Calu3 (cell line): ENCODE measurements at regions not wholly inside any gene's neighbourhood (a gene's known extent, or its start where the extent isn't known, plus 50 kb on each side); places are given as distances from the start of the nearest gene placed in this dataset.

Experiments
- BruUV-seq: library from RNA; stranded (reverse); fragments of 400-500 nt; replicated peaks from 2 replicates; lab custom pipeline; 2021; lab: Mats Ljungman, UMichigan
- CTCF ChIA-PET: fragments of 300-600 bp; sonication (Branson Sonifier 250); formaldehyde crosslinking; loops from one replicate; lab custom pipeline; 2022; ENCODE audit warnings: antibody characterized with exemption; lab: Charles Lee
- DNase-seq: peaks from one replicate; pipeline ENCODE4 v3.0.0; 2022
- H3K27ac Mint-ChIP-seq: one replicate; pipeline ENCODE4 v1.8.0; 2022; ENCODE audit warnings: mixed read lengths; ENCODE audit not compliant: unreplicated experiment
- H3K27me3 Mint-ChIP-seq: one replicate; pipeline ENCODE4 v1.8.0; 2022; ENCODE audit warnings: mixed read lengths; ENCODE audit not compliant: unreplicated experiment
- H3K36me3 Mint-ChIP-seq: one replicate; pipeline ENCODE4 v1.8.0; 2022; ENCODE audit warnings: mild to moderate bottlenecking, moderate library complexity, mixed read lengths; ENCODE audit not compliant: insufficient read depth, unreplicated experiment
- H3K4me1 Mint-ChIP-seq: one replicate; pipeline ENCODE4 v1.8.0; 2022; ENCODE audit warnings: mild to moderate bottlenecking, low read depth, mixed read lengths; ENCODE audit not compliant: unreplicated experiment
- H3K4me3 Mint-ChIP-seq: one replicate; pipeline ENCODE4 v1.8.0; 2022; ENCODE audit warnings: mild to moderate bottlenecking, low read depth, moderate library complexity, mixed read lengths; ENCODE audit not compliant: unreplicated experiment
- H3K9me3 Mint-ChIP-seq: one replicate; pipeline ENCODE4 v1.8.0; 2022; ENCODE audit warnings: low read depth, mixed read lengths; ENCODE audit not compliant: unreplicated experiment
- intact Hi-C: fragments of 100-400 bp; cut with micrococcal nuclease; formaldehyde crosslinking; loops from one replicate; pipeline ENCODE4 v1.10.0; 2022; ENCODE audit not compliant: unreplicated experiment
- TF ChIP-seq, protein P1 (sequence below): fragments of 200-600 bp; IDR thresholded peaks from one replicate; pipeline ENCODE4 v1.8.0; 2022; ENCODE audit warnings: antibody characterized with exemption; ENCODE audit not compliant: unreplicated experiment

DNA sequence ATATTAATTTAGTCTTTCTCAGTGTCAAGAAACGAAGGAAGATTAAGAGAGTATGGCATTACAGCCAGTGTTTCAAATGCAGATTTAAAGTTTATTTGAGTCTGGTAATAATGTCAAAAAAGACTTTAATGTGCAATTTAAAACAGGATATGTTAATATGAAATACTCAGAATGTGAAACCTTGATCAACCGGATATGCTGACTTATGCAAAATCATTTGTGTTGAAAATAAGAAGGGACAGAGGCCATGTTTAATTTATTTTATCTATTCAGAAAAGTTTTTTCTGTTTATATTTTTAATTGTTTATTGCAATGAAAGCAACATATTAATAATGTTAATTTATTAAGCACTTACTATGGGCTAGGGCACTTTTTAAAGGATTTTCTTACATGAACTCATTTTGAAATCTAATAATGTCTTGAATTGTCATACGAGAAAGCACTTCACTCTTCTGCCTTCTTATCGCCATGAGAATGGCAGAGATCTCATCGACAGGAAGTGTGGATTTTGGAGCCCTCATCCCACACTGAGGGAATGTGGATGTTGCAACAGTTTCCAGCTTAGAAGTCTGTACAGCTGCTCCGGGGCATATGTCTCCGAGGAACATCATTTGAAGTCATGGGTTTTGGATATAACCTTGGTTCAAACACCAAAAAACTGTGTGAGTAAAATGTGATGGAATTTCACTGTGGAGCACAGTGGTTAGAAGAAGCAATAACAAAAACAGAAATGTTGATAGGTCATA is 1410.4 kb downstream of the EPHA7 start:
- CTCF ChIA-PET: no interaction called here
- H3K36me3 Mint-ChIP-seq: no peaks in the 10 kb centered on the region
- intact Hi-C loops: no loop called here
- no peaks in the 10 kb centered on the region for H3K4me1 Mint-ChIP-seq
- no peak overlapping the region for H3K27ac Mint-ChIP-seq
- peaks cover 9% of the 10 kb centered on the region for H3K9me3 Mint-ChIP-seq
- BruUV-seq: no TSS peak
- DNase-seq: no peak
- H3K27me3 Mint-ChIP-seq: no peaks in the 10 kb centered on the region
- no peak overlapping the region for H3K4me3 Mint-ChIP-seq
- TF ChIP-seq, protein P1, sequence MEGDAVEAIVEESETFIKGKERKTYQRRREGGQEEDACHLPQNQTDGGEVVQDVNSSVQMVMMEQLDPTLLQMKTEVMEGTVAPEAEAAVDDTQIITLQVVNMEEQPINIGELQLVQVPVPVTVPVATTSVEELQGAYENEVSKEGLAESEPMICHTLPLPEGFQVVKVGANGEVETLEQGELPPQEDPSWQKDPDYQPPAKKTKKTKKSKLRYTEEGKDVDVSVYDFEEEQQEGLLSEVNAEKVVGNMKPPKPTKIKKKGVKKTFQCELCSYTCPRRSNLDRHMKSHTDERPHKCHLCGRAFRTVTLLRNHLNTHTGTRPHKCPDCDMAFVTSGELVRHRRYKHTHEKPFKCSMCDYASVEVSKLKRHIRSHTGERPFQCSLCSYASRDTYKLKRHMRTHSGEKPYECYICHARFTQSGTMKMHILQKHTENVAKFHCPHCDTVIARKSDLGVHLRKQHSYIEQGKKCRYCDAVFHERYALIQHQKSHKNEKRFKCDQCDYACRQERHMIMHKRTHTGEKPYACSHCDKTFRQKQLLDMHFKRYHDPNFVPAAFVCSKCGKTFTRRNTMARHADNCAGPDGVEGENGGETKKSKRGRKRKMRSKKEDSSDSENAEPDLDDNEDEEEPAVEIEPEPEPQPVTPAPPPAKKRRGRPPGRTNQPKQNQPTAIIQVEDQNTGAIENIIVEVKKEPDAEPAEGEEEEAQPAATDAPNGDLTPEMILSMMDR: no peak

DNA sequence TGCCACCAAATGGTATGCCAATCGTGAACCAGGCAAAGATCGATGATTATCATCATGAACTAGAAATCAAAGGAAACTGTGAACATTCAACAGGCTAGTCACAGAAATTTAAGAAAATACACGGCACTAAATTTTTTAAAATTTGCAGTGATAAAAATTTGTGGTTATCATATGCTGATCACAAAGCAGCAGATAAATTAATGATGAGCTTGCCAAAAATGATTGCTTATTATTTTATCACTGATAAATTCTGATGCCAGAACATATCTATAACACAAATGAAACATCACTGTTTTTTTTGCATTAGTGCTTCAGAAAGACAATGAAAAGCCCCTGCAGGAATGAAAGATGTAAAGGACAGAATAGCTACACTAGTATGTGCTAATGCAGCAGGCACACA is 1413.2 kb upstream of the MAP3K7 start:
- TF ChIP-seq, protein P1: no peak
- no peak for DNase-seq
- H3K4me3 Mint-ChIP-seq: no peak overlapping the region
- CTCF ChIA-PET: no interaction called here
- no TSS peak for BruUV-seq
- peaks cover 9% of the 10 kb centered on the region for H3K9me3 Mint-ChIP-seq
- no peaks in the 10 kb centered on the region for H3K27me3 Mint-ChIP-seq
- intact Hi-C loops: no loop called here
- H3K36me3 Mint-ChIP-seq: no peaks in the 10 kb centered on the region
- no peaks in the 10 kb centered on the region for H3K4me1 Mint-ChIP-seq
- H3K27ac Mint-ChIP-seq: no peak overlapping the region

DNA sequence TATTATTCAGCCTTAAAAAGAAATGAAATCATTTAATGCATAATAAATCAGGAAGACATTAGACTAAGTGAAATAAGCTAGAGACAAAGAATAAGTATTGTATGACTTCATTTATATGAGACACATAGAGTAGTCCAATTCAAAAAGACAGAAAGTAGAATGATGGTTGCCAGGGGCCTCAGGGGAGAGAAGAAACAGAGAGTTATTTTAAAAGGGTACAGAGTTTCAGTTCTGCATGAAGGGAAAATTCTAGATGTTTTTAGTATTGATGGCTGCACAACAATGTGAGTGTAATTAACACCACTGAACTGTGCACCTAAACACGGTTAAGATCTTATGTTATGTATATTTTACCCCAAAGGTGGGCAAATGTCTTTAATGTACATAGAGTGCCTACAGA is 1407.9 kb upstream of the MAP3K7 start:
- Mint-ChIP-seq H3K27ac (no peak overlapping the region), H3K9me3 (peaks cover 17% of the 10 kb centered on the region), H3K36me3 (no peaks in the 10 kb centered on the region), H3K4me3 (no peak overlapping the region), H3K27me3 (no peaks in the 10 kb centered on the region), H3K4me1 (no peaks in the 10 kb centered on the region)
- no TSS peak for BruUV-seq
- TF ChIP-seq, protein P1: no peak
- intact Hi-C loops: no loop called here
- no peak for DNase-seq
- CTCF ChIA-PET: no interaction called here

DNA sequence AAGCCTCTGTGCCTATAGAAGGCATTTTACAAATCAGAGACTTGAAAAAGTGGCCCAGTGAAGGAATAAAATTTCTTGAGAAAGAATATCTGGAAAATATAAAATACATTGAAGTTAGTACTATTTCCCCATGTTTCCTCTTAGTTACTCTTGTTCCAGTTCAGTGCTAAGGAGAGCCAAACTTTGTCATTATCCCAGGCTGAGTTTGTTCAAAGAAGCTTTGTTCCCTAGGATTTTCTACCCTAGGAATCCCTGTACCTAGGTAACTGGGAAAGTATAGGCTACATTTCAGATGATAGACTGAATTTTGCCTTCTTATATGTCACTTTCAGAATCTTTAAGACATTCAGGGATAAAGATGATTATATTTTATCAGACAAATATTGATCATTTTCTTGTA is 1395.7 kb upstream of the MAP3K7 start:
- no peak overlapping the region for H3K4me3 Mint-ChIP-seq
- no peaks in the 10 kb centered on the region for H3K4me1 Mint-ChIP-seq
- no TSS peak for BruUV-seq
- H3K27me3 Mint-ChIP-seq: no peaks in the 10 kb centered on the region
- no peaks in the 10 kb centered on the region for H3K36me3 Mint-ChIP-seq
- CTCF ChIA-PET: no interaction called here
- TF ChIP-seq, protein P1: no peak
- intact Hi-C loops: no loop called here
- no peaks in the 10 kb centered on the region for H3K9me3 Mint-ChIP-seq
- no peak overlapping the region for H3K27ac Mint-ChIP-seq
- no peak for DNase-seq
